ENCODE measurements at regions not wholly inside any gene's neighbourhood (a gene's known extent, or its start where the extent isn't known, plus 50 kb on each side); places are given as distances from the start of the nearest gene placed in this dataset.

DNA sequence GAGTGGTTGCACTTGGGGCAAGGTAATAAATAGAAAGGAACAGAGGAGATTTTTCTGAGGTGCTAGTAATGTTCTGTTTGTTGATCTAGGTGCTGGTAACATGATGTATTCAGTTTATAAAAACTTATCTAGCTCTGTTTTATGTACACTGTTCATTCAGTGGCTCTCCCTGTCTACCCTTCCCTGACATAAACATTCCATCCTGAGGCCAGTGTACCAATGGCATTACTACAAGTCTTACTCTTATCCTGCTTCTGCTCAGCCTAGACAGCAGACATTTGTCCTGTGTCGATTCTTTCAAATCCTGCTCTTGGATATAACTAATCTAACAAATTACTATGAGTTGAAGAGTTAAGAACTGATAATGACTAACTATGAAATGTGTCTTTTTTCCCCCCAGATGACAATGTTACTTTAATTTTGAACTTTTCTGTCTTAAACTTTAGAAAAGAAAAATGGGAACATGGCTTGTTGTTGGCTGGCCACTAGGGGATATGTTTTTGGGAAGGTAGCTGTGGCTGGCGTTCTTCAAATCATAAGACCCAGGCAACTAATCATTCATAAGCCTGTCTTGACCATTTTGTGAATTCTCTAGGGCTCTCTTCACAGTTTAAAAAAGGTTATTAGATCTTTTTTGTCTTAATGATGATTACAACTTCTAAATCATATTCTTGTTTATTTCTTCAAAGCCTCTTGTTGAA is 390.9 kb downstream of the PBX1 start:
- TF ChIP-seq, protein P1, sequence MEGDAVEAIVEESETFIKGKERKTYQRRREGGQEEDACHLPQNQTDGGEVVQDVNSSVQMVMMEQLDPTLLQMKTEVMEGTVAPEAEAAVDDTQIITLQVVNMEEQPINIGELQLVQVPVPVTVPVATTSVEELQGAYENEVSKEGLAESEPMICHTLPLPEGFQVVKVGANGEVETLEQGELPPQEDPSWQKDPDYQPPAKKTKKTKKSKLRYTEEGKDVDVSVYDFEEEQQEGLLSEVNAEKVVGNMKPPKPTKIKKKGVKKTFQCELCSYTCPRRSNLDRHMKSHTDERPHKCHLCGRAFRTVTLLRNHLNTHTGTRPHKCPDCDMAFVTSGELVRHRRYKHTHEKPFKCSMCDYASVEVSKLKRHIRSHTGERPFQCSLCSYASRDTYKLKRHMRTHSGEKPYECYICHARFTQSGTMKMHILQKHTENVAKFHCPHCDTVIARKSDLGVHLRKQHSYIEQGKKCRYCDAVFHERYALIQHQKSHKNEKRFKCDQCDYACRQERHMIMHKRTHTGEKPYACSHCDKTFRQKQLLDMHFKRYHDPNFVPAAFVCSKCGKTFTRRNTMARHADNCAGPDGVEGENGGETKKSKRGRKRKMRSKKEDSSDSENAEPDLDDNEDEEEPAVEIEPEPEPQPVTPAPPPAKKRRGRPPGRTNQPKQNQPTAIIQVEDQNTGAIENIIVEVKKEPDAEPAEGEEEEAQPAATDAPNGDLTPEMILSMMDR (IDR thresholded peaks at IDR 0.05; ENCODE audit: insufficient read depth, low read depth, low read length), result no peak
- no peak for TF ChIP-seq EZH2 (IDR thresholded peaks at IDR 0.05; ENCODE audit: insufficient read depth, low read length)
